Progenitor cell of endocrine pancreas (in vitro differentiated cells): ENCODE measurements at regions not wholly inside any gene's neighbourhood (a gene's known extent, or its start where the extent isn't known, plus 50 kb on each side); places are given as distances from the start of the nearest gene placed in this dataset.
"Not testable (repeated sequence)": the region's sequence is repeated elsewhere in the genome, so short reads cannot be mapped to it uniquely, and the experiment has no call there.

ENCODE experiments used
- DNase-seq: peaks from one replicate; pipeline ENCODE4 v3.0.0; 2021; ENCODE audit warnings: low spot score; ENCODE audit not compliant: unreplicated experiment
- H3K27ac Mint-ChIP-seq: 2 replicates; pipeline ENCODE4 v1.8.0; 2021; ENCODE audit warnings: mild to moderate bottlenecking, moderate library complexity, mixed read lengths
- H3K27me3 Mint-ChIP-seq: 2 replicates; pipeline ENCODE4 v1.8.0; 2021; ENCODE audit warnings: mixed read lengths
- H3K36me3 Mint-ChIP-seq: 2 replicates; pipeline ENCODE4 v1.8.0; 2022; ENCODE audit warnings: mixed read lengths; ENCODE audit not compliant: insufficient read depth
- H3K4me1 Mint-ChIP-seq: 2 replicates; pipeline ENCODE4 v1.8.0; 2021; ENCODE audit warnings: low read depth, mixed read lengths
- H3K4me3 Mint-ChIP-seq: 2 replicates; pipeline ENCODE4 v1.8.0; 2021; ENCODE audit warnings: low read depth, mild to moderate bottlenecking, moderate library complexity, mixed read lengths
- H3K9me3 Mint-ChIP-seq: 2 replicates; pipeline ENCODE4 v1.8.0; 2021; ENCODE audit warnings: low read depth, mixed read lengths
- TF ChIP-seq, protein P1 (sequence below): fragments of 200-600 bp; sonication (generic); IDR thresholded peaks from one replicate; pipeline ENCODE4 v1.5.0; 2021; ENCODE audit warnings: antibody characterized with exemption, mild to moderate bottlenecking; ENCODE audit not compliant: unreplicated experiment

DNA sequence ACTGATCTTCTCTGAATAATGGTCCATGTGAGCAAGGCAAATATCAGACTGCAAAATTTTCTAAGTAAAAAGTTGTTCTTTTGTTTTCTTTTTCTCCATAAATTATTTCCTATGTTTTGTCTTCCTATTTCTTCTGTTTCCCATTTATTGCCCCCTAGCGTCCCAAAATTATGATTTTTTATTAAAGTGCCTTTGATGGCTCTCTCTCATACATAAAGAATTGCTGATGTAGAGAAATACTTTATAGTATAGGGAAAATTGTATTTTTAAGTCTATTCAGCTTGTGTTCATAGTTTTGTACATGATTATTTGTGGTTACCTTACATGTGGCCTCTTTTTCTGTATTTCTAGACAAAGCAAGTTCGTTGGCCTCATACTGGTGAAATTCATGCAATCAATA lies 1031.2 kb downstream of the EFNA5 start:
- DNase-seq: no peak
- Mint-ChIP-seq H3K27me3 (no peaks in the 10 kb centered on the region), H3K27ac (no peak overlapping the region), H3K4me3 (no peak overlapping the region), H3K9me3 (peaks cover 3% of the 10 kb centered on the region), H3K4me1 (no peaks in the 10 kb centered on the region), H3K36me3 (no peaks in the 10 kb centered on the region)
- TF ChIP-seq, protein P1, sequence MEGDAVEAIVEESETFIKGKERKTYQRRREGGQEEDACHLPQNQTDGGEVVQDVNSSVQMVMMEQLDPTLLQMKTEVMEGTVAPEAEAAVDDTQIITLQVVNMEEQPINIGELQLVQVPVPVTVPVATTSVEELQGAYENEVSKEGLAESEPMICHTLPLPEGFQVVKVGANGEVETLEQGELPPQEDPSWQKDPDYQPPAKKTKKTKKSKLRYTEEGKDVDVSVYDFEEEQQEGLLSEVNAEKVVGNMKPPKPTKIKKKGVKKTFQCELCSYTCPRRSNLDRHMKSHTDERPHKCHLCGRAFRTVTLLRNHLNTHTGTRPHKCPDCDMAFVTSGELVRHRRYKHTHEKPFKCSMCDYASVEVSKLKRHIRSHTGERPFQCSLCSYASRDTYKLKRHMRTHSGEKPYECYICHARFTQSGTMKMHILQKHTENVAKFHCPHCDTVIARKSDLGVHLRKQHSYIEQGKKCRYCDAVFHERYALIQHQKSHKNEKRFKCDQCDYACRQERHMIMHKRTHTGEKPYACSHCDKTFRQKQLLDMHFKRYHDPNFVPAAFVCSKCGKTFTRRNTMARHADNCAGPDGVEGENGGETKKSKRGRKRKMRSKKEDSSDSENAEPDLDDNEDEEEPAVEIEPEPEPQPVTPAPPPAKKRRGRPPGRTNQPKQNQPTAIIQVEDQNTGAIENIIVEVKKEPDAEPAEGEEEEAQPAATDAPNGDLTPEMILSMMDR: no peak

DNA sequence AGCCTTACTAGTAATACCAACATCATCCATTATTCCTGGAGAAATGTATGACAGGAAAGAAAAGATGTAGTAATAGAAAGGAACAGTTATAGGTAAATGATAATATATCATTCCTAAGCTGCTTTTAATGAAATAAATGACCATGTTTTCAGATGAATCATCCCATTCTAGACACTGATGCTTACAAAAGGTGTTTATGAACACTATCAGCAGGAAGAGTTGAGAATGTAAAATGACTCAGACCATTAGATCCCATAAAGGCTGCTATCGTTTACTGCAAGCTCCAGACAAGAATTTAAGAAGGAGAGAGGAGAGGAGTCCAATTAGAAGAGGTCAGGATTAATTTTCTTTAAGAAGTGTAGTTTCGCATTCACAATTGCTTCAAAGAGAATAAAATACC lies 1033.5 kb downstream of the EFNA5 start:
- no peak for DNase-seq
- peaks cover 15% of the 10 kb centered on the region for H3K4me1 Mint-ChIP-seq
- TF ChIP-seq, protein P1: no peak

DNA sequence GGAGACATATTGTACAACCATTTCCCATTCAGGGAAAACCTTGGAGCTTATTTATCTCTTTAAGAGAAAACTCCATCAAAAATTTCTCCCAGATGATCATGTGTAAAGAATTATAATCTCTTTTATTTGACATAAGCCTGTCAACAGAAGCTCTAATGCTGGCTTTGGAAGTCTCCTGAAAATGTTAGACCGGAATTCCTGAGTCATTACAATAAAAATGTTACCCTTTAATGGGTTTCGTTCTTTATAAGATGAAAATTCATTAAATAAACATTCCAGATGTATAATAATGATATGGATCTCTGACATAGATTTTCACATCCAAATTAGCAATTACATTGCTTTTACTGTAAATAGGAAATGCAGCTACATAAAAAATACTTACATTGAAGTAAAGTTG lies 1036.4 kb downstream of the EFNA5 start:
- TF ChIP-seq, protein P1: no peak
- Mint-ChIP-seq H3K4me1 (peaks cover 16% of the 10 kb centered on the region), H3K27me3 (no peaks in the 10 kb centered on the region), H3K27ac (no peak overlapping the region), H3K4me3 (no peak overlapping the region), H3K9me3 (peaks cover 9% of the 10 kb centered on the region), H3K36me3 (no peaks in the 10 kb centered on the region)
- no peak for DNase-seq

More for the DNA sequence above, 1033.5 kb downstream of the EFNA5 start:
- Mint-ChIP-seq H3K27me3 (no peaks in the 10 kb centered on the region), H3K9me3 (peaks cover 3% of the 10 kb centered on the region), H3K27ac (no peak overlapping the region), H3K36me3 (no peaks in the 10 kb centered on the region), H3K4me3 (no peak overlapping the region)

- TF ChIP-seq, protein P1: no peak
- no peak for DNase-seq
- H3K4me3 Mint-ChIP-seq: no peak overlapping the region
- H3K9me3 Mint-ChIP-seq: peaks cover 10% of the 10 kb centered on the region
- H3K36me3 Mint-ChIP-seq: peaks cover under 1% of the 10 kb centered on the region
- no peaks in the 10 kb centered on the region for H3K27me3 Mint-ChIP-seq
- peaks cover 16% of the 10 kb centered on the region for H3K4me1 Mint-ChIP-seq
- no peak overlapping the region for H3K27ac Mint-ChIP-seq
Measured at GRCh38 chr5:106633825-106634224, 1036.9 kb downstream of the EFNA5 start.

DNA sequence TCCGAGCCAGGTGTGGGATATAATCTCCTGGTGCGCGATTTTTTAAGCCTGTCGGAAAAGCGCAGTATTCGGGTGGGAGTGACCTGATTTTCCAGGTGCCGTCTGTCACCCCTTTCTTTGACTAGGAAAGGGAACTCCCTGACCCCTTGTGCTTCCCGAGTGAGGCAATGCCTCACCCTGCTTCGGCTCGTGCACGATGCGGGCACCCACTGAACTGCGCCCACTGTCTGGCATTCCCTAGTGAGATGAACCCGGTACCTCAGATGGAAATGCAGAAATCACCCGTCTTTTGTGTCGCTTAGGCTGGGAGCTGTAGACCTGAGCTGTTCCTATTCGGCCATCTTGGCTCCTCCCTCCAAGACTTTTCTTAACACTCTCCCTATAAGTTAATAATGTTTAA lies 1042.3 kb downstream of the EFNA5 start:
- not testable (repeated sequence) for H3K4me1 Mint-ChIP-seq, H3K36me3 Mint-ChIP-seq, H3K4me3 Mint-ChIP-seq, H3K27ac Mint-ChIP-seq, H3K27me3 Mint-ChIP-seq, DNase-seq
- H3K9me3 Mint-ChIP-seq: peaks cover 14% of the 10 kb centered on the region

DNA sequence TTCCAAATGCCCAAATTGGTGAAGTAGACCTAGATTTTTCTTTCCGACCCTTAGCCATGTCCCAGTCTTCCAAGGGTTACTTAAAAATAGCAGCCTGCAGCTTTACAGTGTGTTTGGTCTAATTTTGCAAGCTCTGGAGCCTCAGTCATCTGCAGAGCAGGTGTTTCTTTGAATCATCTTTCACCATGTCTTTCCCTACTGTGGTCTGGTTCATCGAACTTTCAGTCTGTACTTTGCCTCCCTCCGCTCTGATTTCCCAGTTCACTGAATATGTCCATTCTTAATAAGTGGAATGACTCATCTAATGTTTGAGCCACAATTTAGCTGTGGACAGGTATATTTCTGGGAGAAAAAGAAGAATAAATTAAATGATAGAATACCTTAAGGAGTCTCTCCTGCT lies 1060.7 kb downstream of the EFNA5 start:
- DNase-seq: no peak
- Mint-ChIP-seq H3K27ac (peak overlapping the region; percentile 8), H3K27me3 (no peaks in the 10 kb centered on the region), H3K4me3 (no peak overlapping the region), H3K4me1 (no peaks in the 10 kb centered on the region), H3K9me3 (peaks cover 6% of the 10 kb centered on the region), H3K36me3 (peaks cover 2% of the 10 kb centered on the region)
- TF ChIP-seq, protein P1: no peak
